Endothelial cell of umbilical vein (primary cell): ENCODE measurements at regions not wholly inside any gene's neighbourhood (a gene's known extent, or its start where the extent isn't known, plus 50 kb on each side); places are given as distances from the start of the nearest gene placed in this dataset.

ENCODE experiments used
- BruUV-seq: library from RNA; stranded (reverse); fragments of 400-500 nt; replicated peaks from 2 replicates; lab custom pipeline; 2021; lab: Mats Ljungman, UMichigan
- CTCF ChIA-PET: fragments of 300-600, 350-600 bp; sonication (Branson Sonifier 250); formaldehyde crosslinking; loops from one replicate; lab custom pipeline; 2021; ENCODE audit warnings: antibody characterized with exemption, inconsistent platforms; lab: Charles Lee
- POLR2A ChIA-PET: fragments of 300-600, 350-600 bp; sonication (Branson Sonifier 250); formaldehyde crosslinking; loops from one replicate; lab custom pipeline; 2021; ENCODE audit warnings: antibody characterized with exemption, inconsistent platforms; lab: Charles Lee
- DNase-seq: peaks from one replicate; pipeline ENCODE4 v3.0.0-alpha.2; 2011; ENCODE audit warnings: low read depth, low spot score
- FAIRE-seq: peaks from 2 replicates; lab custom pipeline; 2011; peaks lifted over from hg19 to GRCh38; lab: Jason Lieb, UNC
- H2AFZ ChIP-seq: 2 replicates; pipeline ENCODE4 v1.6.0; 2012; ENCODE audit warnings: low read depth, low read length, control low read depth, inconsistent platforms
- H3K27ac ChIP-seq: 2 replicates; pipeline ENCODE4 v1.5.1; 2011; ENCODE audit warnings: low read depth, mild to moderate bottlenecking, control low read depth, low read length, moderate library complexity; ENCODE audit not compliant: insufficient read depth
- H3K27me3 ChIP-seq, 2 experiments: 2 replicates each; pipeline versions ENCODE4 v1.6.0 to v1.6.1; 2011; ENCODE audit warnings: low read length in 2 of 2, mixed read lengths in 1 of 2; ENCODE audit not compliant: control insufficient read depth in 2 of 2, insufficient read depth in 2 of 2
- H3K36me3 ChIP-seq, 2 experiments: 2 replicates in 1 of 2; 3 replicates in 1 of 2; pipeline ENCODE4 v1.5.1; 2011; ENCODE audit warnings: low read length in 2 of 2, mild to moderate bottlenecking in 1 of 2, moderate library complexity in 1 of 2; ENCODE audit not compliant: control insufficient read depth in 2 of 2, insufficient read depth in 2 of 2; ENCODE audit errors: extremely low read depth in 1 of 2
- H3K4me1 ChIP-seq: 3 replicates; pipeline ENCODE4 v1.5.1; 2011; ENCODE audit warnings: mild to moderate bottlenecking, low read length; ENCODE audit not compliant: control insufficient read depth, insufficient read depth; ENCODE audit errors: extremely low read depth
- H3K4me2 ChIP-seq: 2 replicates; pipeline ENCODE4 v1.6.1; 2011; ENCODE audit warnings: low read length, control low read depth, mixed read lengths; ENCODE audit not compliant: insufficient read depth
- H3K4me3 ChIP-seq, 3 experiments: fragments of 200-600 bp in 1 of 3; sonication (generic), shearing (Covaris generic) in 1 of 3; replicated peaks in 1 of 3; 2 replicates each; pipeline ENCODE4 v1.5.1; 2011 to 2016; ENCODE audit warnings: control low read depth in 3 of 3, low read length in 3 of 3, mild to moderate bottlenecking in 2 of 3, inconsistent platforms in 1 of 3, low read depth in 1 of 3, moderate library complexity in 1 of 3; ENCODE audit not compliant: insufficient read depth in 1 of 3
- H3K79me2 ChIP-seq: 2 replicates; pipeline ENCODE4 v1.6.0; 2012; ENCODE audit warnings: low read length, inconsistent platforms; ENCODE audit not compliant: control insufficient read depth, insufficient read depth
- H3K9ac ChIP-seq: replicated peaks from 2 replicates; pipeline ENCODE3; 2011; ENCODE audit warnings: low read length, control low read depth; ENCODE audit not compliant: insufficient read depth; ENCODE audit errors: extremely low read depth
- H3K9me1 ChIP-seq: replicated peaks from 3 replicates; pipeline ENCODE4 v1.6.0; 2011; ENCODE audit warnings: mild to moderate bottlenecking, low read length; ENCODE audit not compliant: control insufficient read depth, insufficient read depth; ENCODE audit errors: extremely low read depth
- H3K9me3 ChIP-seq: replicated peaks from 2 replicates; pipeline ENCODE4 v1.5.1; 2012; ENCODE audit warnings: low read length, inconsistent platforms; ENCODE audit not compliant: control insufficient read depth, insufficient read depth
- H4K20me1 ChIP-seq: replicated peaks from 2 replicates; pipeline ENCODE3; 2011; ENCODE audit warnings: mild to moderate bottlenecking, low read length; ENCODE audit not compliant: control insufficient read depth, insufficient read depth; ENCODE audit errors: extremely low read depth
- EZH2 ChIP-seq: IDR thresholded peaks from 2 replicates; pipeline ENCODE4 v1.6.1; 2012; ENCODE audit warnings: borderline replicate concordance, low read depth, mild to moderate bottlenecking, moderate library complexity, low read length, inconsistent platforms; ENCODE audit not compliant: severe bottlenecking
- FOS ChIP-seq: IDR thresholded peaks from 2 replicates; pipeline ENCODE4 v1.6.1; 2011; ENCODE audit warnings: mild to moderate bottlenecking, low read length, moderate library complexity, borderline replicate concordance; ENCODE audit not compliant: insufficient read depth
- GATA2 ChIP-seq: IDR thresholded peaks from 2 replicates; pipeline ENCODE4 v1.7.0; 2011; ENCODE audit warnings: low read depth, mild to moderate bottlenecking, moderate library complexity, mixed read lengths, low read length; ENCODE audit not compliant: insufficient read length, insufficient read depth
- JUN ChIP-seq: IDR thresholded peaks from 2 replicates; pipeline ENCODE4 v1.6.1; 2011; ENCODE audit warnings: borderline replicate concordance, low read depth; ENCODE audit not compliant: insufficient read length, insufficient read depth
- MAX ChIP-seq: IDR thresholded peaks from 2 replicates; pipeline ENCODE4 v1.6.1; 2011; ENCODE audit not compliant: insufficient read depth, insufficient read length
- MYC ChIP-seq: IDR thresholded peaks from one replicate; pipeline ENCODE4 v1.6.1; 2011; ENCODE audit warnings: mild to moderate bottlenecking, low read depth, low read length
- POLR2A ChIP-seq: IDR thresholded peaks from 2 replicates; pipeline ENCODE4 v1.6.1; 2012; ENCODE audit warnings: low read depth, mild to moderate bottlenecking, control low read depth, low read length
- POLR2AphosphoS5 ChIP-seq: IDR thresholded peaks from 2 replicates; pipeline ENCODE4 v1.6.1; 2012; ENCODE audit warnings: low read depth, mild to moderate bottlenecking, control low read depth, low read length, moderate library complexity; ENCODE audit not compliant: insufficient read depth
- dilution Hi-C: fragments of 300-500 bp; cut with MboI; formaldehyde crosslinking; loops from one replicate; pipeline ENCODE4 v1.15.0; 2019; ENCODE audit warnings: low sequenced_read_pairs; ENCODE audit not compliant: extremely low pct_ligation_motif_present
- intact Hi-C: fragments of 100-400 bp; cut with micrococcal nuclease; formaldehyde crosslinking; loops from one replicate; pipeline ENCODE4 v1.10.0; 2022
- TF ChIP-seq, protein P1 (sequence below), 2 donors: IDR thresholded peaks; 1 replicate in 1 of 2; 2 replicates in 1 of 2; pipeline ENCODE4 v1.5.1; 2011; ENCODE audit warnings: low read length in 2 of 2, mild to moderate bottlenecking in 2 of 2, moderate library complexity in 2 of 2, control low read depth in 1 of 2, inconsistent platforms in 1 of 2, low read depth in 1 of 2; ENCODE audit not compliant: insufficient read depth in 1 of 2; ENCODE audit errors: extremely low read depth in 1 of 2

DNA sequence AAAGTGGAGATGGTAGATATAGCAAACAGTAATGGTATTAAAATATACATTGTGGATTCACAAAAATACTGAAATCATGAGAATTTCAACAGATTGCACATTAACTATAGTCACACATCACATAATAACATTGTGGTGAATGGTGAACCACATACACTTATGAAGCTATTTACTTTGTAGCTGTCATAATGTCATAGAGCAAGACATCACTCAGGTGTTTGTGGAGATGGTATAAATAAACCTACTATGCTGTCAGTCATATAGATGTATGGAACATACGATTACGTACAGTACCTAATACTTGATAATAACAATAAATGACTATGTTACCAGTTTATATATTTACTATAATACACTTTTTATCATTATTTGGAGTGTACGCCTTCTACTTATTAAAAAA, 1416.0 kb upstream of the ALCAM start:
- TF ChIP-seq MYC (no peak), MAX (no peak), POLR2A (no peak), FOS (no peak), JUN (no peak), POLR2AphosphoS5 (no peak), EZH2 (no peak), GATA2 (no peak)
- TF ChIP-seq, protein P1, sequence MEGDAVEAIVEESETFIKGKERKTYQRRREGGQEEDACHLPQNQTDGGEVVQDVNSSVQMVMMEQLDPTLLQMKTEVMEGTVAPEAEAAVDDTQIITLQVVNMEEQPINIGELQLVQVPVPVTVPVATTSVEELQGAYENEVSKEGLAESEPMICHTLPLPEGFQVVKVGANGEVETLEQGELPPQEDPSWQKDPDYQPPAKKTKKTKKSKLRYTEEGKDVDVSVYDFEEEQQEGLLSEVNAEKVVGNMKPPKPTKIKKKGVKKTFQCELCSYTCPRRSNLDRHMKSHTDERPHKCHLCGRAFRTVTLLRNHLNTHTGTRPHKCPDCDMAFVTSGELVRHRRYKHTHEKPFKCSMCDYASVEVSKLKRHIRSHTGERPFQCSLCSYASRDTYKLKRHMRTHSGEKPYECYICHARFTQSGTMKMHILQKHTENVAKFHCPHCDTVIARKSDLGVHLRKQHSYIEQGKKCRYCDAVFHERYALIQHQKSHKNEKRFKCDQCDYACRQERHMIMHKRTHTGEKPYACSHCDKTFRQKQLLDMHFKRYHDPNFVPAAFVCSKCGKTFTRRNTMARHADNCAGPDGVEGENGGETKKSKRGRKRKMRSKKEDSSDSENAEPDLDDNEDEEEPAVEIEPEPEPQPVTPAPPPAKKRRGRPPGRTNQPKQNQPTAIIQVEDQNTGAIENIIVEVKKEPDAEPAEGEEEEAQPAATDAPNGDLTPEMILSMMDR (IDR thresholded peaks at IDR 0.05; ENCODE audit: extremely low read depth in 1 of 2, insufficient read depth in 1 of 2, low read depth in 1 of 2, low read length in 2 of 2), result no peak
- H3K9me1 ChIP-seq, result no peaks in the 10 kb centered on the region
- H3K79me2 ChIP-seq, result no peaks in the 10 kb centered on the region
- no peak overlapping the region for H2AFZ ChIP-seq
- H3K36me3 ChIP-seq, result no peaks in the 10 kb centered on the region
- CTCF ChIA-PET, result no interaction called here
- no peak overlapping the region for H3K9ac ChIP-seq
- no TSS peak for BruUV-seq
- no peak for FAIRE-seq
- intact Hi-C loops (no loop called here), dilution Hi-C loops (no loop called here)
- DNase-seq, result no peak
- POLR2A ChIA-PET, result no interaction called here
- no peak overlapping the region for H3K4me3 ChIP-seq
- H3K9me3 ChIP-seq, result no peaks in the 10 kb centered on the region
- no peaks in the 10 kb centered on the region for H4K20me1 ChIP-seq
- no peaks in the 10 kb centered on the region for H3K27me3 ChIP-seq
- no peaks in the 10 kb centered on the region for H3K4me1 ChIP-seq
- no peak overlapping the region for H3K27ac ChIP-seq
- no peak overlapping the region for H3K4me2 ChIP-seq
